OCI-LY3 (cell line): ENCODE measurements at regions not wholly inside any gene's neighbourhood (a gene's known extent, or its start where the extent isn't known, plus 50 kb on each side); places are given as distances from the start of the nearest gene placed in this dataset.

ENCODE experiments used
- H2AFZ ChIP-seq: fragments of 200-600, 300-600 bp; shearing (Covaris generic); 2 replicates; pipeline ENCODE4 v1.6.0; 2014; ENCODE audit warnings: antibody characterized with exemption, low read depth, low read length
- H3K27ac ChIP-seq: fragments of 200-600, 300-600 bp; sonication (generic); 2 replicates; pipeline ENCODE4 v1.5.1; 2014; ENCODE audit warnings: mild to moderate bottlenecking, low read length, moderate library complexity, mixed read lengths
- H3K27me3 ChIP-seq: fragments of 200-600, 300-600 bp; sonication (generic); 2 replicates; pipeline ENCODE4 v1.6.1; 2014; ENCODE audit warnings: low read depth, low read length, mixed read lengths
- H3K36me3 ChIP-seq: fragments of 200-600, 300-600 bp; sonication (generic); replicated peaks from 2 replicates; pipeline ENCODE3; 2014; ENCODE audit warnings: low read depth, low read length, mixed read lengths
- H3K4me1 ChIP-seq: fragments of 300-600, 200-600 bp; sonication (generic); 2 replicates; pipeline ENCODE4 v1.6.1; 2014; ENCODE audit warnings: low read length, mixed read lengths
- H3K4me2 ChIP-seq: fragments of 200-600, 300-600 bp; sonication (generic); 2 replicates; pipeline ENCODE4 v1.6.1; 2014; ENCODE audit warnings: low read length, mixed read lengths
- H3K4me3 ChIP-seq: fragments of 300-600, 200-600 bp; sonication (generic); 2 replicates; pipeline ENCODE4 v1.5.1; 2014; ENCODE audit warnings: antibody characterized with exemption, mild to moderate bottlenecking, low read length, moderate library complexity
- H3K79me2 ChIP-seq: fragments of 300-600, 200-600 bp; shearing (Covaris generic); 2 replicates; pipeline ENCODE4 v1.6.1; 2014; ENCODE audit warnings: mild to moderate bottlenecking, low read length, mixed read lengths
- H3K9ac ChIP-seq: fragments of 300-600, 200-600 bp; shearing (Covaris generic); 2 replicates; pipeline ENCODE4 v1.6.0; 2014; ENCODE audit warnings: mild to moderate bottlenecking, low read length, moderate library complexity
- H3K9me3 ChIP-seq: fragments of 200-600, 300-600 bp; shearing (Covaris generic); 2 replicates; pipeline ENCODE4 v1.6.1; 2014; ENCODE audit warnings: low read length, mixed read lengths; ENCODE audit not compliant: insufficient read depth
- H4K20me1 ChIP-seq: fragments of 200-600, 300-600 bp; sonication (generic); 2 replicates; pipeline ENCODE4 v1.6.1; 2016; ENCODE audit warnings: low read length, mixed read lengths; ENCODE audit not compliant: insufficient read depth
- EZH2phosphoT487 ChIP-seq: fragments of 200-600 bp; shearing (Covaris generic); IDR thresholded peaks from 2 replicates; pipeline ENCODE4 v1.6.1; 2018; ENCODE audit warnings: antibody characterized with exemption, mixed run types, low read depth
- TF ChIP-seq, protein P1 (sequence below): fragments of 200-600, 300-600 bp; sonication (generic); IDR thresholded peaks from 2 replicates; pipeline ENCODE4 v1.5.1; 2014; ENCODE audit warnings: antibody characterized with exemption, low read length, low read depth

DNA sequence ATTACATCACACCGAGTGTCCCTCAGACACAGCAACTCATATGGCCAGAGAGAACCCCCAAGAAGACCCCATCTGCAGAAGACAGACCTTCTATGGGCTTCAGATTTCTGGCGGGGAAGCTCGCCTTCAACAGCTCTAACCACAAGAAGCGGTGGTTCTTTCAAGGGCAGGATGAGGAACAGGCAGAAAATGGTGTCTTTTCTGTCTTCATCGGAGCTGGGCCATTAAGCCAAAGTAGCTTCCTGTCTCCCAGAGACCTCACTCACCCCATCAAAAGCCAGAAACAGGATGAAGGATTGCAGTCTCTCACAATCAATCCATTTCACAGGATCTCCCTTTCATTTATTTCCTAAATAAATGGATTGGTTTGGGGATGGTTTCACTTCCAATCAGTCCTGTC lies 149.1 kb downstream of the HERPUD2 start:
- no peak for TF ChIP-seq EZH2phosphoT487
- TF ChIP-seq, protein P1, sequence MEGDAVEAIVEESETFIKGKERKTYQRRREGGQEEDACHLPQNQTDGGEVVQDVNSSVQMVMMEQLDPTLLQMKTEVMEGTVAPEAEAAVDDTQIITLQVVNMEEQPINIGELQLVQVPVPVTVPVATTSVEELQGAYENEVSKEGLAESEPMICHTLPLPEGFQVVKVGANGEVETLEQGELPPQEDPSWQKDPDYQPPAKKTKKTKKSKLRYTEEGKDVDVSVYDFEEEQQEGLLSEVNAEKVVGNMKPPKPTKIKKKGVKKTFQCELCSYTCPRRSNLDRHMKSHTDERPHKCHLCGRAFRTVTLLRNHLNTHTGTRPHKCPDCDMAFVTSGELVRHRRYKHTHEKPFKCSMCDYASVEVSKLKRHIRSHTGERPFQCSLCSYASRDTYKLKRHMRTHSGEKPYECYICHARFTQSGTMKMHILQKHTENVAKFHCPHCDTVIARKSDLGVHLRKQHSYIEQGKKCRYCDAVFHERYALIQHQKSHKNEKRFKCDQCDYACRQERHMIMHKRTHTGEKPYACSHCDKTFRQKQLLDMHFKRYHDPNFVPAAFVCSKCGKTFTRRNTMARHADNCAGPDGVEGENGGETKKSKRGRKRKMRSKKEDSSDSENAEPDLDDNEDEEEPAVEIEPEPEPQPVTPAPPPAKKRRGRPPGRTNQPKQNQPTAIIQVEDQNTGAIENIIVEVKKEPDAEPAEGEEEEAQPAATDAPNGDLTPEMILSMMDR, result no peak
- no peaks in the 10 kb centered on the region for H3K4me1 ChIP-seq
- no peak overlapping the region for H3K4me3 ChIP-seq
- H3K79me2 ChIP-seq, result no peaks in the 10 kb centered on the region
- H3K27ac ChIP-seq, result no peak overlapping the region
- no peaks in the 10 kb centered on the region for H4K20me1 ChIP-seq
- H3K9ac ChIP-seq, result no peak overlapping the region
- H3K27me3 ChIP-seq, result peaks cover 47% of the 10 kb centered on the region
- H3K9me3 ChIP-seq, result no peaks in the 10 kb centered on the region
- H3K36me3 ChIP-seq, result no peaks in the 10 kb centered on the region
- no peak overlapping the region for H2AFZ ChIP-seq
- H3K4me2 ChIP-seq, result no peak overlapping the region

DNA sequence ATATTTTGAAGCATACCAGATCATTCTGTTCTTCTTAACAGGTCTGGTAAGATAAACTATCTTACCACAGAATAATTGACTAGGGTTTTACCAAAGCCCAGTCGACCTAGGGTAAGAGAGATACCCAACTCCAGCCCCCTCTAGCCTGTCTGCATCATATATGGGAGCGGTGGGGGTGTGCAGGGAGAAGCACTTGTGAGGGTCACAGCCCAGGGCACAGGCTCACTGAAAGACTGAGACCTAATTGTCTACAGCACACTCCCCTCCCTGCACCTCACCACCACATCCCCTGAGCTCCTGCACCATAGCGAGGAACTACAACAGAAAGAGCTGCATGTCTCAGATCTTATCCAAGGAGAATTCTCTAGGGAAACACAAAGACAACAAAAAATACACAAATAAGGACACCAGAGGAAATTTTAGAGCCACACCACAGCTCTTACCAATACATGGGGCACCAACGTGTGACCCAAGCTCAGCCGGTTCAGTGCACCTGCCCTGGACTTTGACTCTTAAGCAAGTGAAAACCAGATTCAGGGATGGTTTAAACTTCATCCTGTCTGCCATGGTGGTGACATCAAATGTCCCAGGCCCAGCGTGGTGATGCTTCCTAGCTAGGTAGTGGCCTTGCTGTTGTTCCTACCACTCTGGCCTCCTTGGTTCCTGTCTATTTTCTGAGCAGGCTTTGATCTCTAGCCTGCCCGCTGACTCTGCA lies 150.8 kb downstream of the HERPUD2 start:
- Histone ChIP-seq H3K9ac (no peak overlapping the region), H3K4me1 (no peaks in the 10 kb centered on the region), H3K79me2 (no peaks in the 10 kb centered on the region), H3K36me3 (no peaks in the 10 kb centered on the region), H3K9me3 (no peaks in the 10 kb centered on the region), H2AFZ (no peak overlapping the region), H4K20me1 (no peaks in the 10 kb centered on the region), H3K4me2 (no peak overlapping the region), H3K4me3 (no peak overlapping the region), H3K27ac (no peak overlapping the region), H3K27me3 (peaks cover 42% of the 10 kb centered on the region)
- TF ChIP-seq, protein P1, result no peak
- TF ChIP-seq EZH2phosphoT487, result no peak

DNA sequence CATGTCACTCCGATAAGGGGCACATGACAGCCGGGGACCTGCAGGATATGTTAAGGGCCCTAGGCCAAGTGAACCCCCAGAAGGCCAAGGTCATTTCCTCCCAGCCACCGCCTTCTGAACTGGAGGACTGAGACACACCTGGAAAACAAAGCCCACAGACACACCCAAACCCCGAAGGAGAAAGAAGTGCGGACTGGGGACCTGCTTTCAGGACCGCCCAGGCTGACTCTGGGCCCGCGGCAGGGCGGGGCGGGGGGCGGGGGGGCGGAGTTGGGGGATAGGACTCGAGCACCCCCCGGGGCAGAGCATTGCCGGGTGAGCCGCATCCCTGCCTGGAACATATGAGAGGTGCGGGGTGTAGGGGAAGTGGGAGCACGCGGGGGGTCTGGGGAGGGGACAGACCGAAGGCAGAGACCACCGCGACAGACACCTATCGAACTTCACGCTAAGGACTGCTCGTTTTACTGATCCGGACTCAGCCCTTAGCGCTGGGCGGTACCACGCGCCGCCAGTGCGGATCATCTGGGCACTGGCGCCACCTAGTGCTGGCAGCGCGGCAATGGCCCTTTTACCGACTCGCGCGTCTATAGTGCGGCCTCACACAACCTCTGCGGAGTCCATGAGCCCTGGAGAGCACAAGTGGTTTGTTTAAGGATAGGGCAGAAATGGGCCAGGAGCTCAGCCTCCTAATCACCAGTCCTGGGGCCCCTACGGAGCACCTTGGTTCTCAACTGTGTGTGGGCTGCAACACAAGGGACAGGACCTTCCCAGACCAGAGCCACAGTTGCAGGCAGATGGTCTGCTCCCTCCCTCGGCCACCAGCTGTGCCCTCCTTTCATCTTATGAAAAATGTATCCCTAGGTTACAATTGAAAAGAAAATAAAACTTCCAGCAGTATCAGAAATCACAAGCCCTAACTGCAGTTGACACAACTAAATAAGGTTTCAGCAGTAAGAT lies 157.6 kb downstream of the HERPUD2 start:
- H2AFZ ChIP-seq, result 0 out of 2 replicates have a peak overlapping the region, but pooled peaks have one; percentile 44
- no peaks in the 10 kb centered on the region; the same call in 1 of the 2 replicates for H4K20me1 ChIP-seq
- TF ChIP-seq EZH2phosphoT487, result no peak
- TF ChIP-seq, protein P1, result peak; percentile 91
- peaks cover 24% of the 10 kb centered on the region for H3K27me3 ChIP-seq
- no peaks in the 10 kb centered on the region for H3K36me3 ChIP-seq
- H3K79me2 ChIP-seq, result no peaks in the 10 kb centered on the region
- no peaks in the 10 kb centered on the region for H3K9me3 ChIP-seq
- peak overlapping the region; percentile 72 for H3K4me3 ChIP-seq
- H3K9ac ChIP-seq, result peak overlapping the region; percentile 10; the same call in 1 of the 2 replicates
- peak overlapping the region; percentile 72 for H3K4me2 ChIP-seq
- H3K27ac ChIP-seq, result no peak overlapping the region
- H3K4me1 ChIP-seq, result no peaks in the 10 kb centered on the region

DNA sequence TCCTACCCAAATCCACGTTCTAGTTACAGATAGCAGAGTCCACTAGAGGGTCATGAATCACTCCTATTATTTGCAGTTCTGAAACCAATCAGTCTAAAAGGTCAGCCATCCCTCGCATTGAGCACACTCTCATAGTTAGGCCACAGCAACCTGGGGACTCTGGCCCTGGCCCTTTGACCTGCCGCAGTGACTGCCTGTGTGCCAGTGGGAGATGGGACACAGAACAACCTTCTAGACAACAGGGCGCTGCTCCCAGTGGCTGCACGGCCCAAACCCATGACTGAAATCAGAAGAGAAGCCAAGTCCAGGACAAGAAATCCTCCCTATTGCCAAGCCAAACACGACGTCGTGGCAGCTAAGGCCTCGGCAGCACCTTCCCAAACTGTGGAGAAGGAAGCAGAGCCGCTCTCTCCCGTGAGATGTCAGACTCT lies 158.5 kb downstream of the HERPUD2 start:
- Histone ChIP-seq H4K20me1 (no peaks in the 10 kb centered on the region; the same call in 1 of the 2 replicates), H3K27me3 (peaks cover 27% of the 10 kb centered on the region), H3K79me2 (no peaks in the 10 kb centered on the region), H3K36me3 (no peaks in the 10 kb centered on the region), H3K27ac (no peak overlapping the region), H3K4me3 (no peak overlapping the region), H3K4me2 (no peak overlapping the region), H3K9me3 (no peaks in the 10 kb centered on the region), H2AFZ (no peak overlapping the region), H3K4me1 (peaks cover under 1% of the 10 kb centered on the region; the same call in 1 of the 2 replicates), H3K9ac (no peak overlapping the region)
- TF ChIP-seq EZH2phosphoT487, result no peak
- TF ChIP-seq, protein P1, result no peak
